ENCODE measurements at regions not wholly inside any gene's neighbourhood (a gene's known extent, or its start where the extent isn't known, plus 50 kb on each side); places are given as distances from the start of the nearest gene placed in this dataset.
"Not testable (repeated sequence)": the region's sequence is repeated elsewhere in the genome, so short reads cannot be mapped to it uniquely, and the experiment has no call there.

GRCh38 chr17:14547016-14547415 lies 246.1 kb downstream of the HS3ST3B1 start:
- DNase-seq (ENCODE audit: low spot score), result no peak

GRCh38 chr17:14545156-14545906 lies 244.4 kb downstream of the HS3ST3B1 start:
- DNase-seq (ENCODE audit: low spot score), result no peak

GRCh38 chr17:14541714-14542113 lies 240.8 kb downstream of the HS3ST3B1 start:
- DNase-seq (ENCODE audit: low spot score), result no peak

GRCh38 chr17:14539801-14540200 lies 238.9 kb downstream of the HS3ST3B1 start:
- no peak for DNase-seq (ENCODE audit: low spot score)

GRCh38 chr17:14532242-14532641 lies 231.4 kb downstream of the HS3ST3B1 start:
- not testable (repeated sequence) for DNase-seq (ENCODE audit: low spot score)

- DNase-seq (ENCODE audit: low spot score), result no peak
Observed at GRCh38 chr17:14525551-14526455, 224.9 kb downstream of the HS3ST3B1 start.

- DNase-seq (ENCODE audit: low spot score), result no peak
Observed at GRCh38 chr17:14522795-14523387, 222.0 kb downstream of the HS3ST3B1 start.

- not testable (repeated sequence) for DNase-seq (ENCODE audit: low spot score)
Observed at GRCh38 chr17:14518919-14519318, 218.0 kb downstream of the HS3ST3B1 start.

GRCh38 chr17:14514973-14515372 lies 214.1 kb downstream of the HS3ST3B1 start:
- no peak for DNase-seq (ENCODE audit: low spot score)

GRCh38 chr17:14513835-14514234 lies 213.0 kb downstream of the HS3ST3B1 start:
- no peak for DNase-seq (ENCODE audit: low spot score)

GRCh38 chr17:14510136-14510535 lies 209.3 kb downstream of the HS3ST3B1 start:
- no peak for DNase-seq (ENCODE audit: low spot score)

- no peak for DNase-seq (ENCODE audit: low spot score)
Observed at GRCh38 chr17:14508156-14508555, 207.3 kb downstream of the HS3ST3B1 start.

- no peak for DNase-seq (ENCODE audit: low spot score)
Observed at GRCh38 chr17:14506364-14506763, 205.5 kb downstream of the HS3ST3B1 start.

- DNase-seq (ENCODE audit: low spot score), result no peak
Observed at GRCh38 chr17:14505606-14506005, 204.7 kb downstream of the HS3ST3B1 start.

- DNase-seq (ENCODE audit: low spot score), result no peak
Observed at GRCh38 chr17:14499976-14500375, 199.1 kb downstream of the HS3ST3B1 start.

GRCh38 chr17:14498812-14499211 lies 197.9 kb downstream of the HS3ST3B1 start:
- DNase-seq (ENCODE audit: low spot score), result no peak

GRCh38 chr17:14494161-14494560 lies 193.3 kb downstream of the HS3ST3B1 start:
- DNase-seq (ENCODE audit: low spot score), result no peak

- no peak for DNase-seq (ENCODE audit: low spot score)
Observed at GRCh38 chr17:14489986-14490385, 189.1 kb downstream of the HS3ST3B1 start.

- no peak for DNase-seq (ENCODE audit: low spot score)
Observed at GRCh38 chr17:14488958-14489550, 188.2 kb downstream of the HS3ST3B1 start.

- no peak for DNase-seq (ENCODE audit: low spot score)
Observed at GRCh38 chr17:14487068-14487467, 186.2 kb downstream of the HS3ST3B1 start.

- DNase-seq (ENCODE audit: low spot score), result no peak
Observed at GRCh38 chr17:14482715-14483114, 181.8 kb downstream of the HS3ST3B1 start.

- no peak for DNase-seq (ENCODE audit: low spot score)
Observed at GRCh38 chr17:14481664-14482063, 180.8 kb downstream of the HS3ST3B1 start.
